Activated T-helper 1 cell treated with anti-CD3 and anti-CD28 coated beads, Interleukin-2, amount 50 U/mL, for 16 hours (primary cell): ENCODE measurements at regions not wholly inside any gene's neighbourhood (a gene's known extent, or its start where the extent isn't known, plus 50 kb on each side); places are given as distances from the start of the nearest gene placed in this dataset.

Experiments used
- DNase-seq, 2 donors: peaks; one replicate each; pipeline ENCODE4 v3.0.0-alpha.2; 2020; ENCODE audit warnings: low read depth in 1 of 2, low spot score in 1 of 2

DNA sequence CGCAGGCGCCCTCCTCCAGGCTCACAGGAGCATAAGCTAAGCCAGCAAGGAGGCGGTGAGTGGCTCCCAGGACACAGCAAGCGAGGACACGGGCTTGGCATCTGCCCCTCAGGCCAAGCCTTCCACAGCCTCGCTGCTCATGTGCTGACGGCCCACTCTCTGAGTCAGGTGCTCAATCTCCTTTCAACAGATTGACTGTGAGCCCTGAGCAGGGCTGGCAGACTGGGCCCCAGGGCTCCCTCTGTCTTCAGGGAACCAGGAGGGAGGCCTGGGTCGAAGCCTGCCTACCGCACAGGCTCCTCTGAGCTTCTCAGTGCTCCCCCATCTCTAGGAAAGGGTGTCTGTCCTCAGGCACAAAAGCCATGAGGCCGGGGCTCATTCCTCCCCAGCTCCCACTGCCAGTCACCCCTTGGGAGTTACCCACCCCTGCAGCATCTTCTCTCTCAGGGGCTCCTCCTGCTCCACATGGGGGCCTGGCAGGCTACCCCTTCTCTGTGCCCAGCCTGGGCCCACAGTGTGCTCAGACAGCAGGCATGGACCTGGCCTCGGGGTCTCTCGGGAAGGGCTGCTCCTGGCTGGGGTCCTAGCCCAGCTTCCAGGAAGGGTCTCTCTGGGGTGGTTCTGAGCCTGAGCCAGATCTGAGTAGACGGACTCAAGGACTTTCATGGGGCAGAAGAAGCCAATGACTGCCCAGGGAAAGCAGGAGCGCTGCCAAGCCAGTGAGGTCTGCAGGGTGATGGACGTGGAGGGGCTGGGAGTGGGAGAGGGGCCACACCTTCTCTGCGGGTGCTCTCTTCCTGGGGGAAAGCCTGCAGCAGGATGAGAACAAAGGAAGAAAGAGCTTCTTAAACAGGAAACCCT, 138.0 kb upstream of the GPC1 start:
- DNase-seq: no peak

DNA sequence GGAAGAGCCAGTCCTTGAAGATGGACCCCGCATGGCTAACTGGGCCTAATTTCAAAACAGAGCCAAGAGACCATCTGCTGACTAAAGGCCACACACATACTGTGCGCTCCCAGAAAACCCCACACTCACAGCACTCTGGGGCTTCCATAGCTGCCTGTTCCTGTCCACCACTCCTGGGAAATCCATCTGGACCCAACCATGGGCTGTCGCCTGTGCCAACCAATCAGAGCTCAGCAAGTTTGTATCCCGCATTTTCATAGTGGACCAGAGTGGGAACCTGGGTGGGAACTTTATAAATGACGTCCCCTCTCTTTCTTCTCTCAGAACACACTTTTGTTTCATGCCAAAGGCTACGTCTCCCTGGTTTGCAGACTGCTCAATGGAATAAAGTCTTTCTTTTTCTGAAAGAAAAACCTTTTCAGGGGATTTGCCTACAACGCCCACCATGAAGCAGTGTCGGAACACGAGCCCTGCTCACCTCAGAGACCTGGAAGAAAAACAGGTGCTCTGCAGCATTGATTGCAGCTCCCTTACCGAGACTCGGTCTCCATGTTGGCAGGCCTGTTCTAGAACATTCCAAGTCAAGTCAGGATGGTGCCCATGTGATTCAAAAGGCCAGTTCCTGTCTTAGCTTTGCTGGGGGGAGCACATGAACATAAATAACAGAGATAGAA, 137.2 kb upstream of the GPC1 start:
- no peak for DNase-seq

GRCh38 chr2:240298803-240299709, 136.4 kb upstream of the GPC1 start:
- DNase-seq: no peak

DNA sequence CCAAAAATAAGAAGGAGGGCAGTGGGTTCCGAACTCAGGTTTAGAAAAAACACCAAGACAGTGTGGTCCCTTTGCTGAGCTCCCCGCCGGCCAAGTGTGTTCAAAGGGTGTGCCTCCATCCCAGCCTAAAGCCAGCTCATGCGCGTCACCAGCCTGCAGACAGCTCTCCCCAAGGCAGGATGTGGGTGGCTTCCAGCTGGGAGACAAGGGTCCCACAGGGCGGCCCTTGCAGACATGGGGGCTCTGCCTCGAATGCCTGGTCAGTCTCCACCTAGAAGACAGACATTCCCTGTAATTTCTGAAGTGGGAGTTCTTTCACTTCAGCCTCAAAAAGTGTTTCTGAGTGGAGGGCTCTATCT, 135.8 kb upstream of the GPC1 start:
- no peak for DNase-seq

- DNase-seq: no peak
Measured at GRCh38 chr2:240300261-240300821, 135.1 kb upstream of the GPC1 start.

DNA sequence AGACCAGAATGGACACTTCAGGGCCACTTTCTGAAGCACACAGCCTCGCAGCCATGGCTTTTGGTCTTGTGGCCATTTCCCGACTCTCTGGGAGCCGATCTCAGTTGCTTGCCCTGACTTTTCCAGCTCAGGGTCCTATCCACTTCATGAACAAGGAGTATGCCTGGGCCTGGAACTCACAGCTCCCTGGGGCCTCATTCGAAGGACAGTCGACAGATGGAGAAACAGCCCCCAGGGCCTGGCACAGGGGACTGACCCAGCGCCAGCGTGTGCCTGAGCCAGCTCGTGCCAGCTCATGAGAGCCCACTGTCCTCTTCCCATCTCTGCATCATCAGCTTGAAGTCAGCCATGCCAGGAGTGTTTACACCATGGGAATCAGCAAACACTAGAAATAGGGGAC, 134.6 kb upstream of the GPC1 start:
- DNase-seq: no peak

GRCh38 chr2:240301256-240301795, 134.1 kb upstream of the GPC1 start:
- no peak for DNase-seq

DNA sequence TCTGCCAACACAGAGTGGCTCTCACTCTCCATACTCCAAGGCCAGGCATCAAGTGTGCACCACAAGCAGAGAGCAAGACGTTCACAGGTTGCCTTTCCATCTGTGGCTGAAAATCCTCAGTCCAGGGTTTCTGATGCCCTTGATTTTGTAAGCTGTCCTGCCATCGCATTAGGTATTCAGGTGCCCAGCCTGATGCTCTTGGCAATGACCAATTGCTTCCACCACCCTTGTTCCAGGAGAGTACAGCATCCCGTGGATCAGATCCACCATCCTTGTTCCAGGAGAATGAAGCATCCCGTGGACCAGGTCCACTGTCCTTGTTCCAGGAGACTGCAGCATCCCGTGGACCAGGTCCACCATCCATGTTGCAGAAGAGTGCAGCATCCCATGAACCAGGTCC, 133.4 kb upstream of the GPC1 start:
- no peak for DNase-seq

- no peak for DNase-seq
Measured at GRCh38 chr2:240302933-240303595, 132.4 kb upstream of the GPC1 start.

- DNase-seq: no peak
Measured at GRCh38 chr2:240303896-240304745, 131.3 kb upstream of the GPC1 start.

DNA sequence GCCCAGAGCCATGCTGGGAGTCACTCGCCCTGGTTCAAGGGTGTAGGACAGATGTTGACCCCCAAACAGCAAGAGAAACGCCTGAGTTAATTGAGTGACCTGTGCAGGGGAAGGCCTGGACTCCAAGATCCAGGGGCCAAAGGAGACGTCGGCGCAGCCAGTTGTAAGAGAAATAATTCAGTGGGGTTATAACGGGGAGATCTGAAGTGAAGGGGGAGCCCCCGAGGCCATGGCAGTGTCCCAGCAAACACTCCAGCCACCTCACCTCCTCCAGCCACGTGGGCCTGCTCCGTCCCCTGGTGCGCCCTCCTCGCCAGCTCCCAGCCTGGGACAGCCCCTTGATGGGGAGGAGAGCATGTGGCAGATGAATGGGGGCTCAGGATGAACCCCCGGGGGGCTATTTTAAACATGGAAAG, 130.7 kb upstream of the GPC1 start:
- no peak for DNase-seq

GRCh38 chr2:240305369-240305962, 130.0 kb upstream of the GPC1 start:
- no peak for DNase-seq

DNA sequence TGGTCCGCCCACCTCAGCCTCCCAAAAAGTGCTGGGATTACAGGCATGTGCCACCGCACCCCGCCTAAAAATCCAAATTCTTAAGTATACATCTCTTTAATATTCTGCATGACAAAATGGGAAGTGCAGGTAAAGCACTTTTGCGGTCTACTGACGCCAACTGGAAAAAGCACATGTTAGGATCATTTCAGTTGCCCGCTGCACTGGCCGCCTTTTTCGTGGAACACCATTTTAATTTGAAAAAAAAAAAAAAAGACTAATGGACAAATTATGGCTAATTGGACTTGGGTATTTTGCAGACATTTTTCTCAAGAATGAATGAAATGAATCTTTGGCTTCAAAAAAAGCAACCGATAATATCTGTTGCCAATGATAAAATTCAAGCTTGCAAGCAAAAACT, 129.3 kb upstream of the GPC1 start:
- no peak for DNase-seq

GRCh38 chr2:240308111-240308651, 127.3 kb upstream of the GPC1 start:
- no peak for DNase-seq

DNA sequence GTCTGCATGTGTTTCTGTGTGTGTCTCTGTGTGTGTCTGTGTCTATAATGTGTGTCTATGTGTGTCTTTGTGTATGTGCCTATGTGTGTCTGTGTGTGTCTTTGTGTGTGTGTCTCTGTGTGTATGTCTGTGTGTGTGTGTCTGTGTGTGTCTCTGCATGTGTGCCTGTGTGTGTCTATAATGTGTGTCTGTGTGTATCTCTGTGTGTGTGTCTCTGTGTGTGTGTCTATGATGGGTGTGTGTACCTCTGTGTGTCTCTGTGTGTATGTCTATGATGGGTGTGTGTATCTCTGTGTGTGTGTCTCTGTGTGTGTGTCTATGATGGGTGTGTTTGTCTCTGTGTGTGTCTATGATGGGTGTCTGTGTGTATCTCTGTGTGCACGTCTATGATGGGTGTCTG, 126.2 kb upstream of the GPC1 start:
- no peak for DNase-seq

DNA sequence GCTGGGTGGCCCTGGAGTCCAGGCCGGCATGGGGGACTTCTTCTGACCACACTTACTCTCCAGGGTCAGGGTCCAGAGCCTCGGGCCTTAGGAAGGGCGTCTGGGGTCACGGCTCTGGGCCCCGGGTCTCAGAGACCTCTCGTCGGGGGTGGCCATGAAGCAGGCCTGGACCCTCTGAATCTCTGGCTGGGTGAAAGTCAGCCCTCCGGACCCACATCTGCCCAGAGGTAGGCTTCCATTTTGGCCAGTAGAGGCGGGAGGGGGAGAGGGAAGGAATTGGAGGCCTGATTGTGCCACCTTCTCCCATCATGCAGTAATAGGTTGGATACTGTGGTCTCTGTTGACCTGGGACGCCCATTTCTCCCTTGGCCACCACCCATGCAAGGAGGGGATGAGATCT, 125.3 kb upstream of the GPC1 start:
- DNase-seq: no peak

- no peak for DNase-seq
Measured at GRCh38 chr2:240310645-240311044, 124.8 kb upstream of the GPC1 start.

DNA sequence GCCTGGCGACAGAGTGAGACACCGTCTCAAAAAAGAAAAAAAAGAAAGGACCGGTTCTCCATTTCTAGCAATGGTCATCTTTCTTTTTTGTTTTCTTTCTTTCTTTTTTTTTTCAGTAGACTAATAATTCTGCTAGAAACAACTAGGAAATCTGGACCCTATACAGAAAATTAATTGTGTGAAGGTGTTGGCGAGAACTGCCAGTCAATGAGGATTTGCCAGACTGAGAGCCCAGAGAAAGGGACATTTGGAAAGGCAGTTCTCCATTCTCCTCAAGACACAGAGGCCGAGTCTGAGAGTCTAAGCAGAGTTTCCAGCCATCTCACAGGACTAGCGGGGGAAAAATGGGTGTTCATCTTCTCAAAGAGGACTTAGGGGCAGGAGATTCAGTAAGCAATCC, 123.6 kb upstream of the GPC1 start:
- no peak for DNase-seq

GRCh38 chr2:240319221-240319854, 116.1 kb upstream of the GPC1 start:
- no peak for DNase-seq
